ENCODE measurements at regions not wholly inside any gene's neighbourhood (a gene's known extent, or its start where the extent isn't known, plus 50 kb on each side); places are given as distances from the start of the nearest gene placed in this dataset.

GRCh38 chr2:240324312-240325015, 111.0 kb upstream of the GPC1 start:
- no peak overlapping the region for H3K27ac ChIP-seq
- no peaks in the 10 kb centered on the region for H3K9me3 ChIP-seq
- H3K36me3 ChIP-seq: no peaks in the 10 kb centered on the region
- no peaks in the 10 kb centered on the region for H3K27me3 ChIP-seq
- DNase-seq (no peak), ATAC-seq (no peak)
- H3K4me1 ChIP-seq: peaks cover 0 to 8% of the 10 kb centered on the region in 2 donors
- in situ Hi-C loops (cut with MboI; ENCODE audit: low sequenced_read_pairs in 4 of 4) (no loop called here), intact Hi-C loops (cut with DNase I; ENCODE audit: low total_unique reads) (no loop called here)
- H3K4me3 ChIP-seq: no peak overlapping the region
- no peak for TF ChIP-seq CTCF (IDR thresholded peaks at IDR 0.05 in 4 of 5, conservative IDR thresholded peaks at IDR 0.05 in 1 of 5)
- TF ChIP-seq POLR2A (IDR thresholded peaks at IDR 0.05): no peak

- DNase-seq (peak in 1 of 2 donors; percentile 49), ATAC-seq (peak in 1 of 2 donors; percentile 55)
- intact Hi-C loops (cut with DNase I; ENCODE audit: low total_unique reads): no loop called here
- no peaks in the 10 kb centered on the region for H3K27me3 ChIP-seq
- H3K9me3 ChIP-seq: no peaks in the 10 kb centered on the region
- H3K27ac ChIP-seq: no peak overlapping the region
- H3K4me1 ChIP-seq: peaks cover 0 to 8% of the 10 kb centered on the region in 2 donors
- no peaks in the 10 kb centered on the region for H3K36me3 ChIP-seq
- no peak for TF ChIP-seq CTCF (IDR thresholded peaks at IDR 0.05 in 4 of 5, conservative IDR thresholded peaks at IDR 0.05 in 1 of 5)
- TF ChIP-seq POLR2A (IDR thresholded peaks at IDR 0.05): no peak
- no peak overlapping the region for H3K4me3 ChIP-seq
- in situ Hi-C loops (cut with MboI; ENCODE audit: low sequenced_read_pairs in 4 of 4): no loop called here
Measured at GRCh38 chr2:240325016-240326007, 110.2 kb upstream of the GPC1 start.

- no peaks in the 10 kb centered on the region for H3K9me3 ChIP-seq
- no peak for ATAC-seq
- no peak for TF ChIP-seq POLR2A (IDR thresholded peaks at IDR 0.05)
- TF ChIP-seq CTCF (IDR thresholded peaks at IDR 0.05 in 4 of 5, conservative IDR thresholded peaks at IDR 0.05 in 1 of 5): no peak
- no peak for DNase-seq
- H3K27ac ChIP-seq: no peak overlapping the region
- intact Hi-C loops (cut with DNase I; ENCODE audit: low total_unique reads): no loop called here
- H3K4me1 ChIP-seq: peaks cover 0 to 8% of the 10 kb centered on the region in 2 donors
- no peaks in the 10 kb centered on the region for H3K36me3 ChIP-seq
- in situ Hi-C loops (cut with MboI; ENCODE audit: low sequenced_read_pairs in 4 of 4): no loop called here
- no peaks in the 10 kb centered on the region for H3K27me3 ChIP-seq
- H3K4me3 ChIP-seq: no peak overlapping the region
Measured at GRCh38 chr2:240326246-240326645, 109.2 kb upstream of the GPC1 start.

GRCh38 chr2:240326886-240327285, 108.6 kb upstream of the GPC1 start:
- no peak overlapping the region for H3K27ac ChIP-seq
- in situ Hi-C loops (cut with MboI; ENCODE audit: low sequenced_read_pairs in 4 of 4): no loop called here
- ATAC-seq (no peak), DNase-seq (no peak)
- intact Hi-C loops (cut with DNase I; ENCODE audit: low total_unique reads): no loop called here
- no peaks in the 10 kb centered on the region for H3K36me3 ChIP-seq
- H3K4me1 ChIP-seq: peaks cover 0 to 8% of the 10 kb centered on the region in 2 donors
- no peak for TF ChIP-seq CTCF (IDR thresholded peaks at IDR 0.05 in 4 of 5, conservative IDR thresholded peaks at IDR 0.05 in 1 of 5)
- TF ChIP-seq POLR2A (IDR thresholded peaks at IDR 0.05): no peak
- H3K9me3 ChIP-seq: no peaks in the 10 kb centered on the region
- no peaks in the 10 kb centered on the region for H3K27me3 ChIP-seq
- H3K4me3 ChIP-seq: no peak overlapping the region

Measured in gastrocnemius medialis (tissue), 4 donors.